Prostate gland (tissue), 2 donors: ENCODE measurements at regions not wholly inside any gene's neighbourhood (a gene's known extent, or its start where the extent isn't known, plus 50 kb on each side); places are given as distances from the start of the nearest gene placed in this dataset.

Experiments
- DNase-seq: peaks from one replicate; pipeline ENCODE4 v3.0.0-alpha.2; 2019; ENCODE audit warnings: low spot score
- H3K27ac ChIP-seq, 2 donors: fragments of 200-600 bp; sonication (generic); 2 replicates each; pipeline ENCODE4 v1.5.1; 2017 to 2019
- H3K27me3 ChIP-seq: fragments of 200-600 bp; sonication (generic); replicated peaks from 2 replicates; pipeline ENCODE4 v1.5.1; 2019; ENCODE audit not compliant: insufficient read depth
- H3K36me3 ChIP-seq, 2 donors: fragments of 200-600 bp; sonication (generic); 1 replicate in 1 of 2; 2 replicates in 1 of 2; pipeline versions ENCODE4 v1.5.1 to v1.8.1; 2017 to 2019
- H3K4me1 ChIP-seq: fragments of 200-600 bp; sonication (generic); replicated peaks from 2 replicates; pipeline ENCODE4 v1.5.1; 2019
- H3K4me3 ChIP-seq, 2 donors: fragments of 200-600 bp; sonication (generic); 2 replicates each; pipeline ENCODE4 v1.5.1; 2017 to 2019
- H3K9me3 ChIP-seq: fragments of 200-600 bp; sonication (generic); 2 replicates; pipeline ENCODE4 v1.5.1; 2017
- POLR2A ChIP-seq: fragments of 450-650 bp; IDR thresholded peaks from one replicate; pipeline ENCODE4 v1.6.1; 2016; ENCODE audit warnings: antibody characterized with exemption, mild to moderate bottlenecking
- POLR2AphosphoS5 ChIP-seq: sonication (generic); formaldehyde crosslinking; IDR thresholded peaks from one replicate; pipeline ENCODE4 v1.6.1; 2017; ENCODE audit warnings: antibody characterized with exemption
- WGBS: methylation state at CpG from one replicate; pipeline ENCODE4 v1.1.5; 2018; 5-methylcytosine and 5-hydroxymethylcytosine counted together
- intact Hi-C: fragments of 100-400 bp; cut with DNase I; formaldehyde crosslinking; loops from one replicate; pipeline ENCODE4 v1.14.2; 2022
- TF ChIP-seq, protein P1 (sequence below), 4 experiments: fragments of 200-600 bp in 2 of 4; fragments of 450-650 bp in 2 of 4; sonication (generic) in 2 of 4; IDR thresholded peaks; 1 replicate in 3 of 4; 2 replicates in 1 of 4; pipeline ENCODE4 v1.5.1; 2016 to 2019; ENCODE audit warnings: antibody characterized with exemption in 4 of 4, mild to moderate bottlenecking in 2 of 4, moderate library complexity in 2 of 4

DNA sequence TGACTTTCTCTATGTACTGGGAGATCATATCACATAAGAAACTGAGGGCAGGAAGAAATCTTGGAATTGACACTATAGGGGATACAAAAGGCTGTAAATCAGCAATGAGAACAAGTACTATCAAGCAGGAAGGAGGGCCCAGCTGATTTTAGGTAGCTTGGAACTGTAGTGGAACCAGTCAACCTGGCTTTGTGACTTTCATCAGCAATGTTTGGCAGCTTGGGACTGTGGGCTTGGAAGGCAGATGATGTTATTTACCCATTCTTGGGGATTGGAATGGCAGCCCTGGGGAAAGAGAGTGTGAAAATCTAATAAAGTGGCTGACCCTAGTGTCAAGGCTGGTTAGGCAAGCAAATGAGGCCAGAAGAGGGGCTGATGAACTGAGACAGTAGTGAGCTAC lies 1073.3 kb downstream of the ADGRL2 start:
- H3K4me3 ChIP-seq, result no peak overlapping the region
- H3K4me1 ChIP-seq, result no peaks in the 10 kb centered on the region
- H3K27ac ChIP-seq, result no peak overlapping the region
- no peaks in the 10 kb centered on the region for H3K27me3 ChIP-seq
- no peaks in the 10 kb centered on the region for H3K36me3 ChIP-seq
- no peaks in the 10 kb centered on the region for H3K9me3 ChIP-seq
- intact Hi-C loops, result no loop called here
- DNase-seq, result no peak
- TF ChIP-seq POLR2AphosphoS5 (no peak), POLR2A (no peak)
- TF ChIP-seq, protein P1, sequence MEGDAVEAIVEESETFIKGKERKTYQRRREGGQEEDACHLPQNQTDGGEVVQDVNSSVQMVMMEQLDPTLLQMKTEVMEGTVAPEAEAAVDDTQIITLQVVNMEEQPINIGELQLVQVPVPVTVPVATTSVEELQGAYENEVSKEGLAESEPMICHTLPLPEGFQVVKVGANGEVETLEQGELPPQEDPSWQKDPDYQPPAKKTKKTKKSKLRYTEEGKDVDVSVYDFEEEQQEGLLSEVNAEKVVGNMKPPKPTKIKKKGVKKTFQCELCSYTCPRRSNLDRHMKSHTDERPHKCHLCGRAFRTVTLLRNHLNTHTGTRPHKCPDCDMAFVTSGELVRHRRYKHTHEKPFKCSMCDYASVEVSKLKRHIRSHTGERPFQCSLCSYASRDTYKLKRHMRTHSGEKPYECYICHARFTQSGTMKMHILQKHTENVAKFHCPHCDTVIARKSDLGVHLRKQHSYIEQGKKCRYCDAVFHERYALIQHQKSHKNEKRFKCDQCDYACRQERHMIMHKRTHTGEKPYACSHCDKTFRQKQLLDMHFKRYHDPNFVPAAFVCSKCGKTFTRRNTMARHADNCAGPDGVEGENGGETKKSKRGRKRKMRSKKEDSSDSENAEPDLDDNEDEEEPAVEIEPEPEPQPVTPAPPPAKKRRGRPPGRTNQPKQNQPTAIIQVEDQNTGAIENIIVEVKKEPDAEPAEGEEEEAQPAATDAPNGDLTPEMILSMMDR (IDR thresholded peaks at IDR 0.05), result no peak

DNA sequence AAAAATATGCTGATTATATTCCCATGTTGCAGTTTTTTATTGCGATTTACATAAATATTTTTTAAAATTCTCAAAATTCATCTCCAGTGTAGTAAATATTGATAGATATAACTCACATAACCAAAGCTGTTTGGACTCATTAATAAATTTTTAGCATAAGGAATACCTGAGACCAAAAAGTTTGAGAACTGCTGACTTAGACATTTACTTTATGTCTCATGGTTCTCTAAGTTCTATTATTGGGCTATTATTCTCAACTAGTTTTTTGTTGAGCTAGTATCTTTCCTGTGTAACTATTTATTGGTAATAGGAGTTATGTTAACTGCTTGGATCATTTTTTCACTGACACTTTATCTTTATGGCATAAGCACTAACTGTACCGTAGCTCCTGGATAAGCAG lies 1069.6 kb downstream of the ADGRL2 start:
- DNase-seq, result no peak
- H3K27me3 ChIP-seq, result no peaks in the 10 kb centered on the region
- H3K4me1 ChIP-seq, result no peaks in the 10 kb centered on the region
- TF ChIP-seq, protein P1 (IDR thresholded peaks at IDR 0.05), result no peak
- TF ChIP-seq POLR2A, result no peak
- no peak for TF ChIP-seq POLR2AphosphoS5
- intact Hi-C loops, result no loop called here
- WGBS, result 83% methylated on average over 2 of the region's 2 CpGs
- H3K27ac ChIP-seq, result no peak overlapping the region
- H3K4me3 ChIP-seq, result no peak overlapping the region
- H3K9me3 ChIP-seq, result no peaks in the 10 kb centered on the region
- H3K36me3 ChIP-seq, result no peaks in the 10 kb centered on the region

DNA sequence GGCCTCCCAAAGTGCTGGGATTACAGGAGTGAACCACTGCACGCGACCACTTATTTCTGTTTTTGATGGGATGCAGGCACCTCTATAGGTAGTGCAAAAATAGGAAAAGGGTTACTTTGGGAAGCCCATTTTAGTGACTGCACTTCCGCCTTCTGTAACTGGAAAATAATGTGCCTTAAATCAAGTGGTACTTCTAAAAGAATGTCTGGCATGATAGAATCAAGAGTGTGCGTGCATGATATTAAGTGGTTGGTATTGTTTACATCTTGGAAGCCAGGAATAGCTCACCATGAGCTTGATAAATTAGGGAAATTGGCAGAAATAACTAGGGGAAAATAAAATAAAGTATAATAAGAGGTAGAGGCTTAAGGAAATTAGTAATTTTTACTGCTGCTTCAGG lies 1067.0 kb downstream of the ADGRL2 start:
- Histone ChIP-seq H3K27ac (no peak overlapping the region), H3K4me3 (no peak overlapping the region), H3K27me3 (no peaks in the 10 kb centered on the region), H3K9me3 (no peaks in the 10 kb centered on the region), H3K4me1 (no peaks in the 10 kb centered on the region), H3K36me3 (no peaks in the 10 kb centered on the region)
- no peak for TF ChIP-seq POLR2A
- TF ChIP-seq, protein P1 (IDR thresholded peaks at IDR 0.05), result no peak
- TF ChIP-seq POLR2AphosphoS5, result no peak
- intact Hi-C loops, result no loop called here
- WGBS, result 77% methylated on average over 4 of the region's 4 CpGs
- DNase-seq, result no peak

DNA sequence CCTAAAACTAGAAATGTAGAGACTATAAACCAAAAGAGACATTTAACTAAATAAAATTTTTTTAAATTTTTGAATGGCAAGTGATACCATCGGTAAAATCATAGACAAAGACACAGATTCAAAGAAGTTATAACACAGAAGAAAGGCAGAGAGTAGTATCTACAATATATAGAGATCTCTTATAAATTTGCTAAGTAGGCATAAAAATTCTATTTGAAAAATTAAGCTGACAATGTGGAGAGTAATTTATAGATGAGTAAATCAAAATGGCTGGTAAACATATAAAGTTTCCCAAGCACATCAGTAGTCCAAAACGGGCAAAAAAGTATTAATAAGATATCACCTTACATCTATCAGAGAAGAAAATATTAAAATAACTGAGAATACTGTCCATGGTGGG lies 1061.0 kb downstream of the ADGRL2 start:
- Histone ChIP-seq H3K27me3 (no peaks in the 10 kb centered on the region), H3K4me3 (no peak overlapping the region), H3K27ac (no peak overlapping the region), H3K4me1 (no peaks in the 10 kb centered on the region), H3K36me3 (no peaks in the 10 kb centered on the region), H3K9me3 (no peaks in the 10 kb centered on the region)
- DNase-seq, result no peak
- intact Hi-C loops, result no loop called here
- 77% methylated on average over 2 of the region's 2 CpGs for WGBS
- no peak for TF ChIP-seq POLR2AphosphoS5

DNA sequence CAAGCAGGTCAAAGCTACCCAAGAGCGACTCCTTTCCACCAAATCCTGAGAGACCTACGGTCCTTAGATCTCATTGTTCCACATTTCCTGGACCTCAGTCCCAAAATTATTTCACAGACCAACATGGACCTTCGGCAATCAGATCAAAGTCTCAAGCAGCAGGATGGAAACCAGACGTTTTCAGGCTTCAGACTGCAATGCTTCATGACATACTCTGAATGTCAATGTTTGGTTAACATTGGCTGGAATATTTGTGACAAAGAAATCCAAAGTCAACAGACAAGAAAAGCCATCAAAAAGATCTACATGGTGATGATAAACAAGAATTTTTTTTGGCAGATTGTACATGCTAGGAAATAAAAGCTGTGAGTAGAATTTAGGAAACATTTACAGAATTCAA lies 1057.3 kb downstream of the ADGRL2 start:
- WGBS, result 27% methylated on average over 4 of the region's 4 CpGs
- no peaks in the 10 kb centered on the region for H3K27me3 ChIP-seq
- H3K36me3 ChIP-seq, result no peaks in the 10 kb centered on the region
- H3K4me1 ChIP-seq, result no peaks in the 10 kb centered on the region
- no peak overlapping the region for H3K27ac ChIP-seq
- no peak for DNase-seq
- TF ChIP-seq POLR2AphosphoS5, result no peak
- TF ChIP-seq POLR2A, result no peak
- TF ChIP-seq, protein P1 (IDR thresholded peaks at IDR 0.05), result no peak
- intact Hi-C loops, result no loop called here
- H3K4me3 ChIP-seq, result no peak overlapping the region
- H3K9me3 ChIP-seq, result no peaks in the 10 kb centered on the region
